ENCODE measurements at regions not wholly inside any gene's neighbourhood (a gene's known extent, or its start where the extent isn't known, plus 50 kb on each side); places are given as distances from the start of the nearest gene placed in this dataset.
"Not testable (repeated sequence)": the region's sequence is repeated elsewhere in the genome, so short reads cannot be mapped to it uniquely, and the experiment has no call there.

GRCh38 chr20:30899370-30900079 is 357.9 kb upstream of the DEFB115 start:
- H2BK5ac ChIP-seq (ENCODE audit: low read depth, low read length); H3K27me3 ChIP-seq (replicated peaks in 1 of 4; ENCODE audit: control insufficient read depth in 3 of 4, extremely low read depth in 1 of 4, insufficient read depth in 3 of 4, low read length in 3 of 4); H3K27ac ChIP-seq (ENCODE audit: low read depth, low read length); H4K91ac ChIP-seq (replicated peaks; ENCODE audit: insufficient read length, low read length); H3K79me1 ChIP-seq (ENCODE audit: low read depth, low read length); H3K23ac ChIP-seq (ENCODE audit: insufficient read length); FAIRE-seq; H3K18ac ChIP-seq (ENCODE audit: extremely low read depth, low read length); POLR2A ChIA-PET (ENCODE audit: partially characterized antibody); H3K14ac ChIP-seq (ENCODE audit: insufficient read length); CTCF ChIA-PET (ENCODE audit: partially characterized antibody); H3K4me1 ChIP-seq (replicated peaks in 1 of 4; ENCODE audit: control insufficient read depth in 3 of 4, insufficient read depth in 4 of 4, low read length in 3 of 4); H3K56ac ChIP-seq (replicated peaks; ENCODE audit: insufficient read length, low read depth, low read length); H2AK5ac ChIP-seq (ENCODE audit: low read depth, low read length); H2BK20ac ChIP-seq (ENCODE audit: low read length); H3K79me2 ChIP-seq (ENCODE audit: control insufficient read depth in 1 of 2, insufficient read depth in 2 of 2, low read length in 2 of 2); H4K5ac ChIP-seq (ENCODE audit: insufficient read length, low read depth, low read length); H2BK12ac ChIP-seq (ENCODE audit: low read depth, low read length); H3K4ac ChIP-seq (replicated peaks; ENCODE audit: insufficient read length, low read depth, low read length); H2BK120ac ChIP-seq (replicated peaks; ENCODE audit: low read depth, low read length); H4K20me1 ChIP-seq (replicated peaks in 1 of 2; ENCODE audit: control insufficient read depth in 1 of 2, insufficient read depth in 2 of 2, low read length in 2 of 2); H3K23me2 ChIP-seq (ENCODE audit: low read depth, low read length); H2BK15ac ChIP-seq (ENCODE audit: low read length); H4K8ac ChIP-seq (ENCODE audit: extremely low read depth, insufficient read depth, low read length); H3K9ac ChIP-seq (replicated peaks in 1 of 4; ENCODE audit: extremely low read depth in 1 of 4, low read depth in 3 of 4, low read length in 3 of 4); H3K36me3 ChIP-seq (ENCODE audit: control insufficient read depth in 2 of 4, insufficient read depth in 4 of 4, low read length in 3 of 4); H2AFZ ChIP-seq (ENCODE audit: low read length): not testable (repeated sequence)
- DNase-seq (ENCODE audit: low read depth in 1 of 2, low spot score in 2 of 2): peak in 1 of 2 experiments; percentile 57
- WGBS, 2 experiments (ENCODE audit: extremely low coverage in 1 of 2, insufficient coverage in 1 of 2, insufficient read length in 1 of 2, insufficient replicate concordance in 2 of 2, low coverage in 1 of 2, low lambda C conversion rate in 2 of 2, missing lambda C conversion rate in 1 of 2): 94% methylated on average over 11 of the region's 41 CpGs; no CpG with 5 or more reads in 1 of the 2 experiments
- Histone ChIP-seq H3K4me3 (ENCODE audit: extremely low read depth in 1 of 4, insufficient read depth in 2 of 4, low read depth in 3 of 4, low read length in 4 of 4) (peak overlapping the region in 1 of 4 experiments; percentile 38; a peak in 1 of 8 replicates), H3K4me2 (ENCODE audit: insufficient read depth in 1 of 2, low read depth in 2 of 2, low read length in 2 of 2) (peak overlapping the region in 1 of 2 experiments; percentile 37; a peak in 2 of 4 replicates), H3K9me3 (ENCODE audit: insufficient read depth in 2 of 2, low read depth in 1 of 2, low read length in 1 of 2) (peaks cover 11 to 55% of the 10 kb centered on the region in 2 experiments; a peak in 3 of 4 replicates)

All from H1 (cell line).